ENCODE measurements at regions not wholly inside any gene's neighbourhood (a gene's known extent, or its start where the extent isn't known, plus 50 kb on each side); places are given as distances from the start of the nearest gene placed in this dataset.

GRCh38 chr2:22996911-22997310 lies 388.1 kb upstream of the KLHL29 start:
- TF ChIP-seq POLR2A (IDR thresholded peaks at IDR 0.05) = no peak
- no peak for TF ChIP-seq CTCF (IDR thresholded peaks at IDR 0.05)
- no peak for TF ChIP-seq EP300 (IDR thresholded peaks at IDR 0.05)
- Histone ChIP-seq H3K4me1 (ENCODE audit: insufficient read depth) (no peaks in the 10 kb centered on the region), H3K36me3 (no peaks in the 10 kb centered on the region), H3K9me3 (no peaks in the 10 kb centered on the region), H3K4me3 (no peak overlapping the region), H3K27me3 (no peaks in the 10 kb centered on the region), H3K27ac (no peak overlapping the region)
- intact Hi-C loops (cut with DNase I) = no loop called here
- 21 to 41% (median 34%) methylated on average over 2 of the region's 2 CpGs for WGBS, 3 donors
- no peak for DNase-seq

GRCh38 chr2:22998359-22998758 lies 386.6 kb upstream of the KLHL29 start:
- Histone ChIP-seq H3K36me3 (no peaks in the 10 kb centered on the region), H3K27me3 (no peaks in the 10 kb centered on the region), H3K4me3 (no peak overlapping the region), H3K27ac (no peak overlapping the region), H3K9me3 (no peaks in the 10 kb centered on the region), H3K4me1 (ENCODE audit: insufficient read depth) (no peaks in the 10 kb centered on the region)
- DNase-seq = no peak
- intact Hi-C loops (cut with DNase I) = no loop called here
- WGBS, 3 donors = 76 to 82% (median 82%) methylated on average over 3 of the region's 3 CpGs
- TF ChIP-seq CTCF (IDR thresholded peaks at IDR 0.05) (no peak), POLR2A (IDR thresholded peaks at IDR 0.05) (no peak), EP300 (IDR thresholded peaks at IDR 0.05) (no peak)

- 71 to 82% (median 81%) methylated on average over 4 of the region's 4 CpGs for WGBS, 3 donors
- H3K4me3 ChIP-seq = no peak overlapping the region
- TF ChIP-seq EP300 (IDR thresholded peaks at IDR 0.05) (no peak), POLR2A (IDR thresholded peaks at IDR 0.05) (no peak), CTCF (IDR thresholded peaks at IDR 0.05) (no peak)
- H3K4me1 ChIP-seq (ENCODE audit: insufficient read depth) = no peaks in the 10 kb centered on the region
- no peak for DNase-seq
- intact Hi-C loops (cut with DNase I) = no loop called here
- no peak overlapping the region for H3K27ac ChIP-seq
- H3K36me3 ChIP-seq = no peaks in the 10 kb centered on the region
- no peaks in the 10 kb centered on the region for H3K27me3 ChIP-seq
- H3K9me3 ChIP-seq = no peaks in the 10 kb centered on the region
These were observed 385.0 kb upstream of the KLHL29 start for GRCh38 chr2:22999951-23000350.

- WGBS, 3 donors = 78 to 86% (median 86%) methylated on average over 1 of the region's 1 CpG
- Histone ChIP-seq H3K27me3 (no peaks in the 10 kb centered on the region), H3K4me1 (ENCODE audit: insufficient read depth) (no peaks in the 10 kb centered on the region), H3K4me3 (no peak overlapping the region), H3K9me3 (no peaks in the 10 kb centered on the region), H3K27ac (no peak overlapping the region), H3K36me3 (no peaks in the 10 kb centered on the region)
- no peak for DNase-seq
- intact Hi-C loops (cut with DNase I) = no loop called here
- TF ChIP-seq CTCF (IDR thresholded peaks at IDR 0.05) (no peak), EP300 (IDR thresholded peaks at IDR 0.05) (no peak), POLR2A (IDR thresholded peaks at IDR 0.05) (no peak)
These were observed 382.7 kb upstream of the KLHL29 start for GRCh38 chr2:23002234-23002633.

- no peaks in the 10 kb centered on the region for H3K27me3 ChIP-seq
- intact Hi-C loops (cut with DNase I) = no loop called here
- no peaks in the 10 kb centered on the region for H3K36me3 ChIP-seq
- H3K27ac ChIP-seq = no peak overlapping the region
- H3K9me3 ChIP-seq = no peaks in the 10 kb centered on the region
- 88 to 96% (median 95%) methylated on average over 4 of the region's 4 CpGs for WGBS, 3 donors
- H3K4me1 ChIP-seq (ENCODE audit: insufficient read depth) = no peaks in the 10 kb centered on the region
- TF ChIP-seq CTCF (IDR thresholded peaks at IDR 0.05) (no peak), POLR2A (IDR thresholded peaks at IDR 0.05) (no peak), EP300 (IDR thresholded peaks at IDR 0.05) (no peak)
- no peak for DNase-seq
- H3K4me3 ChIP-seq = no peak overlapping the region
These were observed 379.5 kb upstream of the KLHL29 start for GRCh38 chr2:23005469-23005868.

All from ovary (tissue), 7 donors.